GM21447 (cell line): ENCODE measurements at regions not wholly inside any gene's neighbourhood (a gene's known extent, or its start where the extent isn't known, plus 50 kb on each side); places are given as distances from the start of the nearest gene placed in this dataset.
A peak's percentile ranks its signal among the peaks of the same experiment; 100 is the strongest.

Experiments used
- ATAC-seq: cut with Tn5 transposase; IDR thresholded peaks from one replicate; pipeline ENCODE4 v1.9.1; 2021; ENCODE audit not compliant: unreplicated experiment

DNA sequence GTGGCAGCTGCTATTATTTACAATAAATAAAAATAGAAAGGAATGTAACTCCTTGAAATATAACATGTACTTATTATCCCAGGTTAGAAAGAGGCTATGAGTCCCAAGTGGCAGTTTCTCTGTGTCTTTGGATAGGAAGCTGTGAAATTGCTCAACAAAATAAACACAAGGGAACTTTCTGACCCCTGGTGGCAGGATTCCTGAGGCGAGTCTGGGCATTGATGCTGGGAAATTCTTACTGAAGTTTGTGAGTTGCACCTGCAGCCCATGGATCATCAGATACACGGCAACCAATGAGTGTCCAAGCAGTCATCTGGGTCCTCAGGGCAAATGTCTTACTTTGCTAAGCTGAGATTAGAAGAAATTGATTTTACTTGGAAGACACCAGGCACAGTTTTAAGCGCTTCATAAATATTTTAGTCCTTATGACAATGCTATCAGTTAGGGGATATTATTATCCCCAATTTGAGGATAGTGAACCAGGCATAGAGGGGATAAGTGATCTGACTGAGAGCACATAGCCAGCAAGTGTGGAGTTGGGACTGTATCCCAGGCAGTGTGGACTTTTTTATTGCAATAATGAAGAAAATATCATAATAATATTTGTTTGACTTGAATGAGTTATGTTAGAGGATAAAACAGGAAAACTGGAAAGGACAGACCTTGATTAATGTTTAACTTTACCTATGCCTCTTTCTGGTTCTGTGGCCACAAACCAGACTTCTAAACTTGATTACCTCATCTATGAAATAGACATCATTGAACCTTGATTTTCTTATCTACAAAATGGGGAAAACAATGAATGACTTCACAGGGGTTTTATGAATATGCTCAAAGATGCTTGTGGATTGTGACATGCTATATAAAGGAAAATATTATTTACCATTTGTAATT lies 265.5 kb upstream of the ADAMTSL1 start:
- no peak for ATAC-seq

DNA sequence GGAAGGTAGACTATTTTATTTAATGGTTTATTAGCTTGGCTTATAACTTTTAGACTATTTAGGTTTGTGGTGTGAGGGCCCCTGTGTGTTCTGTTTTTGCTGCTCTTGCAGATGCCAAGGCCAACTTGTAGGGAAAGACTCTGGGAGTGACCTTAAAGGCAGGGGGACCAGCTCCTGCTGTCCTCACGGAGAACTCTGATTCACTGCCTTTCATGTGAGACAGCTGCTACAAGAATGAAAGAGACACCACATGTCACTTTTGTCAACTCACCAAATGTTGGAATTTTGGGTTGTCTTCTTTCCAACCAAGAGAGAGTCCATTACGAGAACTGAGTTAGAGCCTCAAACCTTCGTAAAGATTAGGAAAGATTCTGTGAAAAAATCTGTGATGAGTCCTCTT lies 258.3 kb upstream of the ADAMTSL1 start:
- ATAC-seq, result no peak

GRCh38 chr9:18216376-18216775 lies 257.6 kb upstream of the ADAMTSL1 start:
- no peak for ATAC-seq

DNA sequence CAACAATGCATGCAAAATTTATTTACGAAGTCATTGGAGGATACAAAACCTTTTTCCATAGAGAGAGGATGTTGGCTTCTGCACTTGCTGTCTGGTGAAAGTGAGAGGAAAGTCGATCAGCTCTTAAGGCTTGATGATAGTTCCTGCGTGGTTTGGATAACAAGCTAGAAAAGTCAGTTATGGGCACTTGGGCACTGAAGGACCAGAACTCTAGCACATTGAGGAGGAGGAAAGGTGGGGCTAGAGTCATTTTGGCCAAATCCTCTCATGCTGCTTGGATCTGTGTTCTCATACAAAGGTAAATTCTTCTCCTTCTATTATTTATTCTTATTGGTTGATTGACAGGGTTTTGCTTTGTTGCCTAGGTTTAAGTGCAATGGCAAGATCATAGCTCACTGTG lies 245.9 kb upstream of the ADAMTSL1 start:
- ATAC-seq, result no peak

GRCh38 chr9:18229992-18230676 lies 243.8 kb upstream of the ADAMTSL1 start:
- ATAC-seq, result no peak

DNA sequence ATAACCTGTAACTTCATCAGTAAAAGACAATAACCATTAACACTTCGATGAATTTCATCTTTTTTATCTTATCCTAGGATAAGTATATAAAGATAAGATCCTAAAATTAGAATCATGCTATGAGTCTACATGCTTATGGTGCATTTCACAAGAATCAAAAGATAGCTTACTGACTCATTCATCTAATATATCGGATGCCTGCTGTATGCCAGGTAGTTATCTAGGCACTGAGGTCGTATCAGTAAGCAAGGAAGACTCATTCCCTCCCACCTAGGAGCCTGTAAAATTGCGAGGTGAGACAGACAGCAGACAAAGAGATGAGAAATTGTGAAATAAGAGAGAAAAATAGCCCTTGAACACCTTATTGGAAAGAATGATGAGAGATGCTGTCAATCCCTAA lies 240.6 kb upstream of the ADAMTSL1 start:
- no peak for ATAC-seq

DNA sequence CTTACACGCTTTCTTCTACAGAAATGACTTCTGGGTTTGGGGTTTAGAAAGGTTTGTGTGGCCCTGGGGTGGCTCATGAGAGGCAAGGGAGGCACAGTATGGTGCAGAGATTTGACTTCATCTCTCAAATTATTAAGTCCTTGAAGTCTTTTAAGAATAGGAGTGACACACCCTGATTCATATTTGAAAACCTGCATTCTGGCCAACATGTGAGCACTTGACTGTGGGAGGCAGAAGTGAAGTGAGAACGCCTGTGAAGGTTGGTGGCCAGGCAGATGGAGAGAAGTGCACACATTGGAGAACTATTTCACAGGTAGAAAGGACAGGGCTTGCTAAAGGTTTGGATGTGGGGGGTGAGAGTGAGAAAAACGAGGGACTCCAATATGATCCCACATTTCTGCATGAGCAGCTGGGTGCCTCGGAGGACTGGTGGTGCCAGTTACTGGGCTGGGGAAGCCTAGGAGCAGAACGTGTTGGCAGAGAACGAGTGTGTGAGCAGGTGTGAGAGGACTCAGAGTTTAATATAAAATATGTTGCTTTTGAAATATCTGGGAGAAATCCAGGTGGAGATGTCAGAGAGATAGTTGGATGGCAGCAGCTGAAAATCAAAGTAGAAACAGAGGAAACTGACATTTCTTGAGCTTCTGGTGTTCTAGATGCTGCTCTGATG lies 240.0 kb upstream of the ADAMTSL1 start:
- no peak for ATAC-seq

DNA sequence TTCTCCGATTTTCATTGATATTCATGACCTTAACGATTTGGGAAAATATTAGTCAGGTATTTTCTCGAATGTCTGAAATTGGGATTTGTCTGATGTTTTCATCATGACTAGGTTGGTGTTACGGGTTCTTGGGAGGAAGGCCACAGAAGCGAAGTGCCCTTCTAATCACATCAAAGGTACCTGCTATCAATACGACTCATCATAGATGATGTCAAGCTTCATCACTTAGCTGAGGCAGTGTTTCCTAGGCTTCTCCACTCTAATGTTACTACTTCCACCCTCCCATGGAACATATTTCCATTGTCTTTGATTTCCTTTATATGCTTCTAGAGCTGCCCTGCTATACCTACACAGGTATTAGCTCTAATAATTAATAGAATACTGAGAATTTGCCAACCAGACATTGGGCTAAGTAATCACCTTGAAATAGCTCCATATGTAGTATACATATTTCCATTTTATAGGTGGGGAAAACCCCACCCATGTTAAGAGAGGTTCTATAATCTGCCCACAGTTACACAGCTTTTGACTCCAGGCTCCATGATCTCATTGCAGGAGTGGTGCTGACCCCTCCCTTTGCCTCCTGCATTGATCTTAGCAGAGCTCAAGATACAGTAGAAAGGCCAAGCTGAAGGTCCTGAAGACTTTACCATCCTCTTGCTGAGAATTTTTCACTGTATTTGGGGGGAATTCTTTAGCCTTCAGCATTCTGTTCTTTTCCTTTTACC lies 238.6 kb upstream of the ADAMTSL1 start:
- ATAC-seq, result no peak

DNA sequence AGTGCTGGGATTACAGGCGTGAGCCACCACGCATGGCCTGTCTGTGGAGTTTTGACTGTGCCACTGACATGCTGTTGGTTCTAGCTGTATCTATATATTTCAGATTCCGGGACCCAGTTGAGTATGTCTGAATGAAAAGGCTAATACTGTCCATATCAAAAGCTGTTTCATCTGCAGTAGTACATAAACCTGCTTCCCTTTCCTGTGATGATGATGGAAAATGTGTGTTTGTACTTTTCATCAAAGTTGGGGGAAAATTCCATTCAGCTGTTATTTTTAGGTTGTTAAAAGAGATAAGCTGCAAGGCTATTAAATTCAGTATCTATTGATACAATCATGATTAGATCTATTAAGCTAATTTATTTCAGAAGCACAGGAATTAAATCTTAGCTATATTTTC lies 237.6 kb upstream of the ADAMTSL1 start:
- ATAC-seq, result no peak

GRCh38 chr9:18237776-18238175 lies 236.2 kb upstream of the ADAMTSL1 start:
- ATAC-seq, result no peak

GRCh38 chr9:18238254-18238653 lies 235.7 kb upstream of the ADAMTSL1 start:
- ATAC-seq, result no peak

- ATAC-seq, result no peak
Measured at GRCh38 chr9:18238752-18239447, 235.1 kb upstream of the ADAMTSL1 start.

GRCh38 chr9:18240213-18240612 lies 233.7 kb upstream of the ADAMTSL1 start:
- ATAC-seq, result no peak

DNA sequence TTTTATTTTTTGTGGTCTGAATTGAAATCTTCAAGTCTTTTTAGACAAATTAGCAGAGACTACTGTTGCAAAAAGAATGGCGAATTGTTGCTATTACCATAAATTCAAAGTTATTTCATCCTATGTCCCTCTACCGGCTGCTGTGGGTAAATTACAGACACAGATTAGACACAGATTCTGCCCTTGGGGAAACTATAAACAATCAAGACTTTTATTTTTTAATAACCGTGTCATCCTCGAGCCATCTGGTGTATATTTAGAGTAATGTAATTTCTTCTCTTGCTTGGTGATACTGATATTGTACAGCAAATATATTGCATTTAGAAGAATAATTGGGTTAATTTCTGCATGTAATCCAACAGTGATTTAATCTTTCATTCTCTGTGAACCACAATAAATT lies 228.0 kb upstream of the ADAMTSL1 start:
- ATAC-seq, result no peak

DNA sequence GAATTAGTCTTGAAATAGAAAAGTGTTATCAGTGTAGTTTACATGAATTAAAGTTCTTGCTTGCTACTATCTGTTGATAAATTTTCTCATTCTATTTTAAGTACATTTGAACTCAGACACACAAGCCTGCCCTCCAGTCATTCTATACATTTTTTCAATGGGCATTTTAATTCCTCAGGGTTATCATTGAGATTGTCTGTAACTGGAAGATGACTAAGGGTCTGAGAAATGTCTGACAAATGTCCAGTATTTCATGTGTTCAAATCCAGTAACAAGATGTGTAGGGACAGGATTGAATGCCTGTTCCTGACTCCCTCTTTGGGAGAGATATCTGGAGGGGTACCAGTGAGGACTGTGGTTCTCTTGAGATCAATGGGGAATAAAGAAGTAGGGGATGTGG lies 223.9 kb upstream of the ADAMTSL1 start:
- ATAC-seq, result no peak

- ATAC-seq, result no peak
Measured at GRCh38 chr9:18253950-18254349, 220.0 kb upstream of the ADAMTSL1 start.

DNA sequence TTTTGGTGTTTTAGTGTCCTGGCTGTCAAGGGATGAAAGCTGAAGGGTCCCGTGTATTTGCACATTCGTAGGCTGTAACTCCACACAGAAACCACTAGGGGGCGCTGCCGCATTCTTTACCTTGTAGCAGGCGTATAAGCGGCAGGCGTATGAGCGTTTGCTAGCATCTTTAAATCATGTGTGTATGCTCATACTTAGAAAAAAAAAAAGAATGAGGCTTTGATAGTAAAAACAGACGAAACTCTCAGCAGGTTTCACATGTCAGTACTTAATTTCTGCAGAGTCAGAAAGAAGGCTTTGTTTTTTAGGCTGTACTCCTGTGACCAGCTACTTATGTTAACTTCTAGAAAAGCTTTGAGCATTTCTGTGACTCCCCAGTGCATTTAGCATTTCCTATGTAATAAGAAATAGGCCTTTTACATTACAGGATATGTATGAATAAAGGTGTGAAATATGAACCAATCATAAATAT lies 218.8 kb upstream of the ADAMTSL1 start:
- peak; percentile 96 for ATAC-seq

DNA sequence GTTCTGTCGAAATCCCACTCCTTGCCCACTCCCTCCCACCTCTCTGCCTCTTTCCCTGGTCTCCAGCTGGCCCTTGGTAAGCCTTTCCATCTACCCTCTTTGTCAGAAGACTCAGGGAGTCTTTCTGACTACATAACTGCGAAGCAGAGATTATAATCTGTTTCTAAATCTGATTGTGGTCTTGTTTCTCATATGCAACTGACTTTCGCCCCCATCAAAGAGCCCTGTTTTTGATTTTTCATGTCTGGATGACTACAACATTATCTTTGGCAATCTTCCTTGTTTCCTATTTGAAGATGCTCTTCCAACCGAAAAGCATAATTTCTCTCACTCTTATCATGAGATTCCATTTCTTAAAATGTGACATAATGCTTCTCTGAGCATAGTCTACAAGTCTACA lies 218.2 kb upstream of the ADAMTSL1 start:
- no peak for ATAC-seq

- ATAC-seq, result no peak
Measured at GRCh38 chr9:18256568-18256967, 217.4 kb upstream of the ADAMTSL1 start.

- no peak for ATAC-seq
Measured at GRCh38 chr9:18260521-18260920, 213.4 kb upstream of the ADAMTSL1 start.
